Uterus (tissue), 2 donors: ENCODE measurements at regions not wholly inside any gene's neighbourhood (a gene's known extent, or its start where the extent isn't known, plus 50 kb on each side); places are given as distances from the start of the nearest gene placed in this dataset.

Experiments
- CTCF ChIP-seq, 4 experiments: fragments of 200-600 bp in 2 of 4; fragments of 450-650 bp in 2 of 4; sonication (generic) in 2 of 4; IDR thresholded peaks; one replicate each; pipeline ENCODE4 v1.5.1; 2016 to 2019; ENCODE audit warnings: antibody characterized with exemption in 4 of 4, mild to moderate bottlenecking in 2 of 4, moderate library complexity in 1 of 4
- POLR2A ChIP-seq, 2 donors: fragments of 450-650 bp; IDR thresholded peaks; one replicate each; pipeline ENCODE4 v1.6.1; 2016; ENCODE audit warnings: antibody characterized with exemption in 2 of 2, mild to moderate bottlenecking in 1 of 2, moderate library complexity in 1 of 2

GRCh38 chr1:29505532-29506220, 269.4 kb downstream of the PTPRU start:
- no peak for TF ChIP-seq CTCF (IDR thresholded peaks at IDR 0.05)
- no peak for TF ChIP-seq POLR2A (IDR thresholded peaks at IDR 0.05)
